Coronary artery (tissue), 2 donors: ENCODE measurements at regions not wholly inside any gene's neighbourhood (a gene's known extent, or its start where the extent isn't known, plus 50 kb on each side); places are given as distances from the start of the nearest gene placed in this dataset.

Experiments
- DNase-seq: peaks from one replicate; pipeline ENCODE4 v3.0.0-alpha.2; 2017; ENCODE audit warnings: low spot score
- H3K27ac ChIP-seq, 2 donors: fragments of 200-600 bp; sonication (generic); one replicate each; pipeline ENCODE4 v1.5.1; 2016 to 2019
- H3K4me3 ChIP-seq: fragments of 200-600 bp; sonication (generic); 2 replicates; pipeline ENCODE4 v1.5.1; 2016; ENCODE audit warnings: mild to moderate bottlenecking, moderate library complexity
- TF ChIP-seq, protein P1 (sequence below): fragments of 200-600 bp; sonication (generic); IDR thresholded peaks from one replicate; pipeline ENCODE4 v1.5.1; 2019; ENCODE audit warnings: antibody characterized with exemption

DNA sequence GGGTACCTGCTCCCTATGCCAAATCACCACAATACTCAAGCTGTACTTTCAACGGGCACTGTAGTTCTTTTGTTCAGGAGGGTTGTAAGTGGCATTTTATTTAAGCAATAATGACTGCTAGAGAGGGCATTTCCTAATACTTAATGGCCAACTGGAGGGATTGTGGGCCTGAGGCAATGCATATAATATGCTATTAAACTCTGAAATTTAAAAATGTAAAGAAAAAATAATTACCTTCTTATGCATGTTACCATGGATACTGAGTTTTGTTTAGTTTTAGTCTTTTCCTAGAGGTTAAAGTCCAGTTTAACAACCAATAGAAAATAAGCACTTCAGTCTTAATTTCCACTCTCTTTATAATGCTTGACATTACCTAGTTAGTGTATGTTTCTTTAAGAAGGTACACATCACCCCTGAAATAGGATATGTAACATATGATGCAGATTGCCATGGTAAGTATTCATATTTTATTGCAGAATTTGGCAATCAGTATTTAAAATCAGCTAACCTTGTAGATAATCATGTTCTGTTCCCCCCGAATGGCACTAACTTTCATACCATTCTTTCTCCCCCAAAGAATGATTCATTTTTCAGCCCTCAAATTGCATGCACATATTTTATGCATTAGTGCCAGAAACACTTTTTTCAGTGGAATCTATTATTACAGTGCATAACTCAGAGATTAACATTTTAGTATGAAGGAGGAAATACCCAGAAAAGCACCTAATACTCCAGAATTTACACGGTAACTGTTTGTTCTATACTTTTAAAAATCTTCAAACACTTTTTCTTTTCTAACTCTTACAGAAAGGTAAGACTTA is 90.3 kb upstream of the ZNF438 start:
- H3K27ac ChIP-seq, result peak overlapping the region; percentile 66 to 67
- no peak for DNase-seq
- TF ChIP-seq, protein P1, sequence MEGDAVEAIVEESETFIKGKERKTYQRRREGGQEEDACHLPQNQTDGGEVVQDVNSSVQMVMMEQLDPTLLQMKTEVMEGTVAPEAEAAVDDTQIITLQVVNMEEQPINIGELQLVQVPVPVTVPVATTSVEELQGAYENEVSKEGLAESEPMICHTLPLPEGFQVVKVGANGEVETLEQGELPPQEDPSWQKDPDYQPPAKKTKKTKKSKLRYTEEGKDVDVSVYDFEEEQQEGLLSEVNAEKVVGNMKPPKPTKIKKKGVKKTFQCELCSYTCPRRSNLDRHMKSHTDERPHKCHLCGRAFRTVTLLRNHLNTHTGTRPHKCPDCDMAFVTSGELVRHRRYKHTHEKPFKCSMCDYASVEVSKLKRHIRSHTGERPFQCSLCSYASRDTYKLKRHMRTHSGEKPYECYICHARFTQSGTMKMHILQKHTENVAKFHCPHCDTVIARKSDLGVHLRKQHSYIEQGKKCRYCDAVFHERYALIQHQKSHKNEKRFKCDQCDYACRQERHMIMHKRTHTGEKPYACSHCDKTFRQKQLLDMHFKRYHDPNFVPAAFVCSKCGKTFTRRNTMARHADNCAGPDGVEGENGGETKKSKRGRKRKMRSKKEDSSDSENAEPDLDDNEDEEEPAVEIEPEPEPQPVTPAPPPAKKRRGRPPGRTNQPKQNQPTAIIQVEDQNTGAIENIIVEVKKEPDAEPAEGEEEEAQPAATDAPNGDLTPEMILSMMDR, result no peak
- H3K4me3 ChIP-seq, result no peak overlapping the region

DNA sequence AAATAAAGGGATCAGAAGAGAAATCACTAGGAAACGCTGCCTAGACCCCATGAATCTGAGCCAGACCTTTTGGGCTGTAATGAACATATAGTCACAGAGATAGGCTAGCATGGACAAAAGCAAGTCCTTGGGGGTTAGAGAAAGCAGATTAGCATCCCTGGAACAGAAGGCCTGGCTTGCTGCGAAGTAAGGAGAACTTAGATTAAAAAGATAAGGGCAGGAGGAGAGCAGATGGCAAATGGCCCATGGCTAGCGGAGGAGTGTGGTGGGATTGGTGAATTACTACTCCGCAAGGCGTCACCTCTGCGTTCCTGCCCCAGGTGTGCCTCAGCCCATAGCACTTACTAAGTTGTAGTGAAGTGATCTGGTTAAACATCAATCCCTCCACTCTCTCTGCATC is 92.3 kb upstream of the ZNF438 start:
- Histone ChIP-seq H3K4me3 (no peak overlapping the region), H3K27ac (no peak overlapping the region)
- TF ChIP-seq, protein P1, result no peak
- DNase-seq, result no peak

DNA sequence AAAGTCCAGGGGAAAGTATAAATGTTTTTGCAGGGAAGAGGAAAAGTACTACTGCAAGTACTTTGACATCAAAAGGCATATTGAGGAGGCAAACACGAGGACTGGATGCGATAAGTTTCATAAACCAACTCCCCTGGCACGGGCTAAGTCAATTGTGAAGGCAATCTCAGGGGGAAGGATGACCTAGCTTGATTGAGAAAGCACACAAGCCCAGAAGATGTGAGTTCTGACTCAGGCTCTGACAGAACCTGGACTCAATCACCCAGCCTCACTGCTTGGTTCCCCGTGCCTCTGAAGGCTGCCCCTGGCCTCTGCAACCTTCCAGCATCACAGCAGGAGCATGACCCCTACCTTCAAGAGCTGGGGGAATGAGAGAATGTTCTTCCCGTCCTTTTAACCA is 93.2 kb upstream of the ZNF438 start:
- DNase-seq, result peak; percentile 49
- no peak overlapping the region for H3K27ac ChIP-seq
- TF ChIP-seq, protein P1, result no peak
- no peak overlapping the region for H3K4me3 ChIP-seq

DNA sequence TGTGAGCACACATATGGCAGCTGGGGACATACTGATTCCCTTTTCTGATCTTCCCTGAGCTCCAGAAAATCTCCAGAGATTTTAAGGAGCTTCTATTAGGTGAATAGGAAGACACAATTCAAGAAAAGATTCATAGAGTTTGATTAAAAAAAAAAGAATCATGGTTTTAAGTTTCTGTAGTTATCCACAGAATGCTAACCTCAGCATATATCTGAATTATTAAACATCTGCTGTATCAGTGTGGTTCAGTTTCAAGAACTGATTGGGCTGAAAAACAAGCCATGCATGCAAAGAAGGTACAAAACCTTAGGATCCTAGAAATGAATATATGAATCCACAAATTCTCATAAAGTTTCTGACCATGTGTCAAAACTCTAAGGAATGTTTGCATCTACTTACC is 94.1 kb upstream of the ZNF438 start:
- Histone ChIP-seq H3K27ac (no peak overlapping the region), H3K4me3 (no peak overlapping the region)
- DNase-seq, result no peak
- TF ChIP-seq, protein P1, result no peak

DNA sequence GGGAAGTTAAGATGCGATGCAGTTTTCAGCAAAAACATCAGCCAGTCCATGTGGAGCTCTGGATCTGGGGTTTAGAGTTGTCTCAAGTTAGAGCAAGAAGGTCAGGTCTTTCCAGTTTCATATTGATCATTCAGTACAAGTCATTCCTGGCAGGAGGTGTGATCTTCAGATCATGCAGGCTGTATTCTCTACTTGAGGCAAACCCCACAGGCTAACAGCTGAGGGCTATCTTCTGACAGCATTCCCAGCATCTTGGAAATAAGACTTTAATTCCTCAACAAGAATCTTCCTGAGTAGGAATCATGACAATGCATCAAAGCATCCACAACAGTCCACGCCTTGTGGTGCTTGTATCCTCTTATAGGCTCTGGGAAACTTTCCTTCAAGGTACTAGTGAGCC is 94.9 kb upstream of the ZNF438 start:
- H3K27ac ChIP-seq, result no peak overlapping the region
- H3K4me3 ChIP-seq, result no peak overlapping the region
- DNase-seq, result no peak
- TF ChIP-seq, protein P1, result no peak

DNA sequence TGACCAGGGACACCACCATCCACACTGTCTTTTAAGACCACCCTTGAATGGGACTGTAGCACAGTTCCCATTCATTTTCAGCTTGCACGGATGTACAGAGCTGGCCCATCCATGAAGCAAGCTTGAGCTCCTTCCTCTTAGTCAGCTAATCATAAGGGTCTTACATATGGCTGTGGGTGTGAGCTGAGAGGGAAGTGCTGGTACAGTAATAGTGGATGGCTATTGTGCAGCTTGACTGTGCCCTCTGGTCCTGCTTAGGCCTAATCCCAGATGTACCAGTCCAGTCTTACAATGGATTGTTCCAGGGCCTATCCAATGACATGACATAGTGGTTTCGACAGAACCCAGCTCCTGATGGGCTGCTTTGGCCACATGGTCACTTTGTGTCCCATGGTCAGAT is 96.9 kb upstream of the ZNF438 start:
- peak; percentile 26 for DNase-seq
- Histone ChIP-seq H3K27ac (peak overlapping the region; percentile 65 to 83), H3K4me3 (no peak overlapping the region)
- TF ChIP-seq, protein P1, result no peak

DNA sequence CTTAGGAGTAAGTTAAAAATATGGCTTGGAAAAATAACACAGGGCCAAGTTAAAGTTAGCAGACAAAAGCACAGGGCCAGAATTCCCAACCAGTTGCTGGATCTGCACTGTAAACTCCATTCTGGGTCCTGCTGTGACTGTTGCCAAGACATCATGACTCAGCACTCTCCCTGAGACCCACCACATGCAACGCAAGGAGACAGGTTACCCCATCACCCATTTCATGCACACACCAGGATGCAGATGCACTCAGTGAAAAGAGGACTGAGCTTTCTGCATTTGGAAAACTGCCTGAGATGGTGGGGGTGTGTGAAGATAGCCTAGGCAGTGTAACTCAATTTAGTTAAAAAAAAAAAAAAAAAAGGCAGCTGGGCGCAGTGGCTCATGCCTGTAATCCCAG is 97.6 kb upstream of the ZNF438 start:
- TF ChIP-seq, protein P1, result no peak
- Histone ChIP-seq H3K4me3 (no peak overlapping the region), H3K27ac (peak overlapping the region; percentile 65 to 76)
- DNase-seq, result peak; percentile 84
